Mesenchymal stem cell (in vitro differentiated cells and primary cell): ENCODE measurements at regions not wholly inside any gene's neighbourhood (a gene's known extent, or its start where the extent isn't known, plus 50 kb on each side); places are given as distances from the start of the nearest gene placed in this dataset.

Source experiments
- DNase-seq: peaks from one replicate; pipeline ENCODE4 v3.0.0-alpha.2; 2013
- H2AFZ ChIP-seq: one replicate; pipeline ENCODE4 v1.6.1; 2013; ENCODE audit warnings: low read depth, mild to moderate bottlenecking, control low read depth, inconsistent platforms, low read length, moderate library complexity
- H2AK5ac ChIP-seq: 2 replicates; pipeline ENCODE4 v1.6.1; 2013; ENCODE audit warnings: low read length, moderate library complexity, mild to moderate bottlenecking, inconsistent platforms; ENCODE audit not compliant: severe bottlenecking
- H2BK120ac ChIP-seq: one replicate; pipeline ENCODE4 v1.6.1; 2013; ENCODE audit warnings: low read depth, mild to moderate bottlenecking, inconsistent platforms, low read length, moderate library complexity
- H2BK12ac ChIP-seq, 2 experiments: one replicate each; pipeline ENCODE4 v1.6.1; 2013; ENCODE audit warnings: inconsistent platforms in 2 of 2, low read length in 2 of 2, mild to moderate bottlenecking in 2 of 2, moderate library complexity in 2 of 2, control low read depth in 1 of 2
- H2BK15ac ChIP-seq: one replicate; pipeline ENCODE4 v1.6.1; 2013; ENCODE audit warnings: mild to moderate bottlenecking, low read depth, inconsistent platforms; ENCODE audit not compliant: poor library complexity, severe bottlenecking
- H2BK5ac ChIP-seq: 2 replicates; pipeline ENCODE4 v1.6.1; 2013; ENCODE audit warnings: low read depth, mild to moderate bottlenecking, low read length, control low read depth, inconsistent platforms; ENCODE audit not compliant: poor library complexity, severe bottlenecking
- H3K14ac ChIP-seq, 2 experiments: one replicate each; pipeline ENCODE4 v1.6.1; 2013; ENCODE audit warnings: inconsistent platforms in 2 of 2, low read length in 2 of 2, control low read depth in 1 of 2, mild to moderate bottlenecking in 1 of 2, moderate library complexity in 1 of 2
- H3K18ac ChIP-seq, 2 experiments: one replicate each; pipeline ENCODE4 v1.6.1; 2013; ENCODE audit warnings: inconsistent platforms in 2 of 2, low read length in 2 of 2, control low read depth in 1 of 2, low read depth in 1 of 2, mild to moderate bottlenecking in 1 of 2
- H3K23ac ChIP-seq, 2 experiments: one replicate each; pipeline ENCODE4 v1.6.1; 2013; ENCODE audit warnings: inconsistent platforms in 2 of 2, low read length in 2 of 2, mild to moderate bottlenecking in 2 of 2, moderate library complexity in 2 of 2, control low read depth in 1 of 2
- H3K27ac ChIP-seq: 2 replicates; pipeline ENCODE4 v1.5.1; 2013; ENCODE audit warnings: mild to moderate bottlenecking, moderate library complexity, low read length, control low read depth, inconsistent platforms; ENCODE audit not compliant: poor library complexity, severe bottlenecking
- H3K27me3 ChIP-seq, 2 experiments: 2 replicates each; pipeline versions ENCODE4 v1.6.1 to v1.7.0; 2013; ENCODE audit warnings: low read length in 2 of 2, mild to moderate bottlenecking in 2 of 2, moderate library complexity in 2 of 2, control low read depth in 1 of 2, inconsistent platforms in 1 of 2; ENCODE audit not compliant: control insufficient read depth in 1 of 2, insufficient read depth in 1 of 2
- H3K36me3 ChIP-seq, 2 experiments: 2 replicates each; pipeline versions ENCODE4 v1.6.1 to v1.7.0; 2013; ENCODE audit warnings: low read length in 2 of 2, control low read depth in 1 of 2, inconsistent platforms in 1 of 2, low read depth in 1 of 2, mild to moderate bottlenecking in 1 of 2; ENCODE audit not compliant: insufficient read depth in 2 of 2, control insufficient read depth in 1 of 2
- H3K4ac ChIP-seq, 2 experiments: one replicate each; pipeline ENCODE4 v1.6.1; 2013; ENCODE audit warnings: inconsistent platforms in 2 of 2, low read length in 2 of 2, mild to moderate bottlenecking in 2 of 2, moderate library complexity in 2 of 2, control low read depth in 1 of 2, low read depth in 1 of 2
- H3K4me1 ChIP-seq: 2 replicates; pipeline ENCODE4 v1.6.1; 2013; ENCODE audit warnings: low read depth, low read length, control low read depth; ENCODE audit not compliant: control insufficient read depth, insufficient read depth
- H3K4me2 ChIP-seq: 2 replicates; pipeline ENCODE4 v1.6.1; 2013; ENCODE audit warnings: low read length, mild to moderate bottlenecking, inconsistent platforms; ENCODE audit not compliant: poor library complexity, severe bottlenecking
- H3K4me3 ChIP-seq, 2 experiments: 2 replicates each; pipeline versions ENCODE4 v1.5.1 to v1.7.0; 2013; ENCODE audit warnings: low read length in 2 of 2, mild to moderate bottlenecking in 2 of 2, control low read depth in 1 of 2, low read depth in 1 of 2; ENCODE audit not compliant: insufficient read depth in 1 of 2
- H3K79me1 ChIP-seq: replicated peaks from 2 replicates; pipeline ENCODE4 v1.6.1; 2013; ENCODE audit warnings: mild to moderate bottlenecking, control low read depth, low read length, inconsistent platforms; ENCODE audit not compliant: poor library complexity, severe bottlenecking
- H3K9ac ChIP-seq: 2 replicates; pipeline ENCODE4 v1.7.0; 2013; ENCODE audit warnings: mild to moderate bottlenecking, low read length, moderate library complexity
- H3K9me3 ChIP-seq: 2 replicates; pipeline ENCODE4 v1.7.0; 2013; ENCODE audit warnings: mild to moderate bottlenecking, low read length; ENCODE audit not compliant: control insufficient read depth
- H4K8ac ChIP-seq: one replicate; pipeline ENCODE4 v1.6.1; 2013; ENCODE audit warnings: inconsistent platforms, mild to moderate bottlenecking, low read length, moderate library complexity
- H4K91ac ChIP-seq: one replicate; pipeline ENCODE4 v1.6.1; 2013; ENCODE audit warnings: mild to moderate bottlenecking, low read length, inconsistent platforms
- WGBS: methylation state at CpG from one replicate; pipeline ENCODE4 v1.1.7; 2013; ENCODE audit warnings: mixed read lengths; 5-methylcytosine and 5-hydroxymethylcytosine counted together

DNA sequence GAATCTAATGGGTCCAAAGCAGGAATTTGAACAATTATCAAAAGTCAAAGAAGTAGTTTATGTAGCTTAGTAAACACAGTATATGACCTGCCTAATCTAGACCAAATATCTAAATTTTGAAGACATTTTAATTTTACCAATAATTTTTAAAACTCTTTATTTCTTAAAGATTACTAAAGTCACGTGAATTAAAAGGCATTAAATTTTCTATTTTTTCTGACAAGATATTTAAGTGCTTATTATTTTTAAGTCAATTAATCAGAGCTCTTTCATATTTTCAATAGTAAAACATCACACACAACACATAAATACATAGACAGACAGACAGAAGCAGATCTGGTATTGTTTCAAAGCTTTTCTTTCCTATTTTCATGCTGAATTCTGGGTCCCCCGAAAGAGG is 89.5 kb downstream of the ZNF467 start:
- Histone ChIP-seq H3K23ac (no peak overlapping the region), H3K27ac (no peak overlapping the region)
- 67% methylated on average over 1 of the region's 2 CpGs for WGBS

DNA sequence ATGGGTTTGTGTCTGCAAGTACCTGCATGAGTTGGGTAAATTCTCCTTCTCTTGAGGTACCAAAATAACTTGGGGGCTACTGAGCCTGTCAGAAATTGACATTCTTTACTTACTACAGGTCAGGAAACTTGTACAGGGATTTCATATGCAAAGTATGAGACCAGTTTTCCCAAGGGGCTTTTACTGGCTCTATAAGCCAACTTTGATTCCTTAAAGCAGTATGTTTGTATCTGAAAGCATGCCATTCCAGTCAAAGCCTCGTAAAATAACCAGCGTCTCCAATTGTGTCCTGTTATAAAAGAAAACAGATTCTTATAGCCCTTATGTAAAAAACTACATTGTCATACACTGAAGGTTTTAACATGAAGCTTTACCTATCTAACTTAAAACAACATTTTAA is 90.2 kb downstream of the ZNF467 start:
- 75% methylated on average over 2 of the region's 2 CpGs for WGBS
- no peaks in the 10 kb centered on the region for H3K9me3 ChIP-seq
- H2BK15ac ChIP-seq = no peak overlapping the region
- no peak overlapping the region for H3K4ac ChIP-seq
- no peak overlapping the region for H2AFZ ChIP-seq
- DNase-seq = no peak
- no peak overlapping the region for H3K9ac ChIP-seq
- H2BK12ac ChIP-seq = no peak overlapping the region
- H3K4me3 ChIP-seq = no peak overlapping the region
- no peak overlapping the region for H3K14ac ChIP-seq
- H2BK5ac ChIP-seq = no peak overlapping the region
- H3K36me3 ChIP-seq = no peaks in the 10 kb centered on the region
- H4K91ac ChIP-seq = no peak overlapping the region
- no peak overlapping the region for H2AK5ac ChIP-seq
- no peak overlapping the region for H2BK120ac ChIP-seq
- peaks cover 0 to 22% of the 10 kb centered on the region in 2 experiments for H3K27me3 ChIP-seq
- no peak overlapping the region for H3K4me2 ChIP-seq
- H4K8ac ChIP-seq = no peak overlapping the region
- no peak overlapping the region for H3K23ac ChIP-seq
- no peak overlapping the region for H3K27ac ChIP-seq
- no peaks in the 10 kb centered on the region for H3K79me1 ChIP-seq
- no peak overlapping the region for H3K18ac ChIP-seq
- no peaks in the 10 kb centered on the region for H3K4me1 ChIP-seq

More for the DNA sequence above, 89.5 kb downstream of the ZNF467 start:
- no peak overlapping the region for H2BK5ac ChIP-seq
- no peak overlapping the region for H3K18ac ChIP-seq
- H3K27me3 ChIP-seq = peaks cover 0 to 22% of the 10 kb centered on the region in 2 experiments
- no peak overlapping the region for H3K4me3 ChIP-seq
- H2AK5ac ChIP-seq = no peak overlapping the region
- H3K4me2 ChIP-seq = no peak overlapping the region
- no peaks in the 10 kb centered on the region for H3K79me1 ChIP-seq
- no peak overlapping the region for H3K9ac ChIP-seq
- DNase-seq = no peak
- no peak overlapping the region for H2BK12ac ChIP-seq
- H3K14ac ChIP-seq = no peak overlapping the region
- no peaks in the 10 kb centered on the region for H3K36me3 ChIP-seq
- no peak overlapping the region for H4K8ac ChIP-seq
- H3K9me3 ChIP-seq = peaks cover 6% of the 10 kb centered on the region
- no peak overlapping the region for H2BK15ac ChIP-seq
- no peak overlapping the region for H3K4ac ChIP-seq
- no peak overlapping the region for H2AFZ ChIP-seq
- no peak overlapping the region for H2BK120ac ChIP-seq
- no peak overlapping the region for H4K91ac ChIP-seq
- no peaks in the 10 kb centered on the region for H3K4me1 ChIP-seq

DNA sequence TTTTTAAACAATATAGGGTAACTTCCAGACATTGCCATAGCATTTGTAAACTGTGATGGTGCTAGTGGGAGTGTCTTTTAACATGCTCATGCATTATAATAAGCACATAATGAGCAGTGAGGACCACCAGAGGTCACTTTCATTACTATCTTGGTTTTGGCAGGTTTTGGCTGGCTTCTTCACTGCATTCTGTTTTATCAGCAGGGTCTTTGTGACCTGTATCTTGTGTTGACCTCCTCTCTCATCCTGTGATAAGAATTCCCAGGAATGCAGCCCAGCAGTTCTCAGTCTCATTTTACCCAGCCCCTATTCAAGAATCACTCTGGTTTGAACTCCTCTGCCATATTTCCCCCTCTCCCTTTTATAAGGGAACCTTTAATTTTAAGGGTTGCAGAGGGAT is 91.3 kb downstream of the ZNF467 start:
- H3K36me3 ChIP-seq = no peaks in the 10 kb centered on the region
- H3K4me1 ChIP-seq = no peaks in the 10 kb centered on the region
- H4K8ac ChIP-seq = no peak overlapping the region
- no peak overlapping the region for H2AFZ ChIP-seq
- H2BK12ac ChIP-seq = no peak overlapping the region
- no peak overlapping the region for H3K9ac ChIP-seq
- no peak overlapping the region for H2BK15ac ChIP-seq
- no peaks in the 10 kb centered on the region for H3K9me3 ChIP-seq
- no peak overlapping the region for H4K91ac ChIP-seq
- peaks cover 0 to 25% of the 10 kb centered on the region in 2 experiments for H3K27me3 ChIP-seq
- H2AK5ac ChIP-seq = no peak overlapping the region
- DNase-seq = no peak
- no peaks in the 10 kb centered on the region for H3K79me1 ChIP-seq
- H3K27ac ChIP-seq = no peak overlapping the region
- no peak overlapping the region for H3K18ac ChIP-seq
- no peak overlapping the region for H3K4me3 ChIP-seq
- no peak overlapping the region for H3K4me2 ChIP-seq
- H2BK120ac ChIP-seq = no peak overlapping the region
- H3K23ac ChIP-seq = no peak overlapping the region
- no peak overlapping the region for H3K14ac ChIP-seq
- no peak overlapping the region for H3K4ac ChIP-seq
- no peak overlapping the region for H2BK5ac ChIP-seq

DNA sequence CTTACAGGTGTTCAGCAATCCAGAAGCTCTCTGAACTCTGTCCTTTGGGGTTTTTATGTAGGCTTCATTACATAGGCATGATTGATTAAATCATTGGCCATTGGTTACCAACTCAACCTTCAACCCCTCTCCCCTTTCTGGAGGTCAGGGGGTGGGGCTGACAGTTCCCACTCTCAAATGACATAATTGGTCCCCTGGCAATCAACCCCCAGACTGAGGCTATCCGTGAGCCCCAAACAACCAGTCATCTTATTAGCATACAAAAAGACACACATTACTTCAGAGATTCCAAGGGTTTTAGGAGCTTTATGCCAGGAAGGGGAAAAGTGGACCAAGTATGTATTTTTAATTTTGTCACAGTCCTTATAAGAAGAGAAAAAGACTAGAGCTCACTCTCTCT is 92.1 kb downstream of the ZNF467 start:
- no CpG with 5 or more reads among the region's 1 CpG for WGBS
- Histone ChIP-seq H3K27me3 (peaks cover 0 to 19% of the 10 kb centered on the region in 2 experiments), H3K4ac (no peak overlapping the region), H3K18ac (no peak overlapping the region), H3K9ac (no peak overlapping the region), H3K4me2 (no peak overlapping the region), H2BK5ac (no peak overlapping the region), H2AK5ac (no peak overlapping the region), H2BK120ac (no peak overlapping the region), H2BK15ac (no peak overlapping the region), H3K36me3 (no peaks in the 10 kb centered on the region), H3K27ac (no peak overlapping the region), H4K91ac (no peak overlapping the region), H3K9me3 (no peaks in the 10 kb centered on the region), H3K23ac (no peak overlapping the region), H2BK12ac (no peak overlapping the region), H3K14ac (no peak overlapping the region), H2AFZ (no peak overlapping the region), H3K4me3 (no peak overlapping the region), H3K79me1 (no peaks in the 10 kb centered on the region), H4K8ac (no peak overlapping the region), H3K4me1 (no peaks in the 10 kb centered on the region)
- no peak for DNase-seq
